K562 (cell line): ENCODE measurements at regions not wholly inside any gene's neighbourhood (a gene's known extent, or its start where the extent isn't known, plus 50 kb on each side); places are given as distances from the start of the nearest gene placed in this dataset.

Experiments used
- EZH2 ChIP-seq: IDR thresholded peaks from 2 replicates; pipeline ENCODE4 v1.6.1; 2012; ENCODE audit warnings: low read depth, mild to moderate bottlenecking, inconsistent platforms, low read length, borderline replicate concordance
- FOXA1 ChIP-seq: fragments of 450-650 bp; IDR thresholded peaks from 2 replicates; pipeline ENCODE4 v1.6.1; 2016; ENCODE audit warnings: mild to moderate bottlenecking, borderline replicate concordance
- PTBP1 ChIP-seq: fragments of 200-400 bp; formaldehyde crosslinking; IDR thresholded peaks from 2 replicates; pipeline ENCODE4 v1.6.1; 2017; ENCODE audit warnings: low read depth, low read length
- ZNF24 ChIP-seq: fragments of 450-650 bp; IDR thresholded peaks from 2 replicates; pipeline ENCODE4 v1.6.1; 2016
- TF ChIP-seq, protein P1 (sequence below), 3 experiments: IDR thresholded peaks in 2 of 3; conservative IDR thresholded peaks in 1 of 3; 2 replicates each; pipeline ENCODE4 v1.5.1; 2011 to 2012; ENCODE audit warnings: low read length in 3 of 3, mild to moderate bottlenecking in 3 of 3, control low read depth in 2 of 3, improper control_type of control experiment in 1 of 3, inconsistent platforms in 1 of 3, low read depth in 1 of 3, mixed read lengths in 1 of 3, moderate library complexity in 1 of 3; ENCODE audit not compliant: insufficient read depth in 2 of 3

DNA sequence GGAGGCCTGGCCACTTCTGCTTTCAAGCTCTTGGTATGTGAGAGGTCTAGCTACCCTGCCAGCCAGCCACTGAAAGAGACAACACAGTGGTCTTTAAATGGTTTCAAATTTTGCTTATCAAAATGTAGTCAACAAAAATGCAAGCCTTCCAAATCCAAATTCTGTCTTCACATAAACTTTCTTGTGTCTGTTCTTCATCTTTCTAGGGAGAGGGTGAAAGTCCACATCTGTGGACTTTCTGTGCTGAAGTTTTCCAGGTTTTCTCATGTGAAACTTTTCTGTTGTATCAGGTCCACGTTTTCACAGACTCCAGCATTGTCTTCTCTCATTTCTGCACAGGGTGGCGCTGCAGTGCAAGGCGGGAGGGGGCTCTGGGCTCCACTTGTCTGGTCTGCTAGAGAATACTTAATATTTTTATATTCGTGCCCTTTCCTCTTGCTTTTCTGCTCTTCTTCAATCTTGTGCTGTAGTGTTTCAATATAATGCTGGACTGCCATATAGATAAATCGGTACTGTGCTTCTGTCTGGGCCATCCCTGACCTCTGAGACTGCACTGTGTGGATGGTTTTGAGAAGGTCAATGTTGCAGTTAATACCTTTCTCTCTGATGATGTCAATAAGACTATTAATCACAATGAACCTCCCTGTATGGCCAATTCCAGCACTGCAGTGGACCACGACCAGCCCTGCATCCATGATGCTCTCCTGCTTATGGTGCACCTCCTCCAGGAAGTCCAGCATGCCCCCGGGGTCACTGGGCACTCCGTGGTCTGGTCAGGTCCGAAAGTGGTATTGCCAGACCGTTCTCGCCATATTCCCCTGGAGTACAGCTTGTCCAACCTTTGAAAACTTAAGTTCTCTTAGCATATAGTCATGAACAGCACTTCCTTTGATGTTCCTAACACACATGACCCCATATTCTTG is 161.6 kb upstream of the TNFAIP3 start:
- TF ChIP-seq FOXA1 = no peak
- no peak for TF ChIP-seq EZH2
- TF ChIP-seq, protein P1, sequence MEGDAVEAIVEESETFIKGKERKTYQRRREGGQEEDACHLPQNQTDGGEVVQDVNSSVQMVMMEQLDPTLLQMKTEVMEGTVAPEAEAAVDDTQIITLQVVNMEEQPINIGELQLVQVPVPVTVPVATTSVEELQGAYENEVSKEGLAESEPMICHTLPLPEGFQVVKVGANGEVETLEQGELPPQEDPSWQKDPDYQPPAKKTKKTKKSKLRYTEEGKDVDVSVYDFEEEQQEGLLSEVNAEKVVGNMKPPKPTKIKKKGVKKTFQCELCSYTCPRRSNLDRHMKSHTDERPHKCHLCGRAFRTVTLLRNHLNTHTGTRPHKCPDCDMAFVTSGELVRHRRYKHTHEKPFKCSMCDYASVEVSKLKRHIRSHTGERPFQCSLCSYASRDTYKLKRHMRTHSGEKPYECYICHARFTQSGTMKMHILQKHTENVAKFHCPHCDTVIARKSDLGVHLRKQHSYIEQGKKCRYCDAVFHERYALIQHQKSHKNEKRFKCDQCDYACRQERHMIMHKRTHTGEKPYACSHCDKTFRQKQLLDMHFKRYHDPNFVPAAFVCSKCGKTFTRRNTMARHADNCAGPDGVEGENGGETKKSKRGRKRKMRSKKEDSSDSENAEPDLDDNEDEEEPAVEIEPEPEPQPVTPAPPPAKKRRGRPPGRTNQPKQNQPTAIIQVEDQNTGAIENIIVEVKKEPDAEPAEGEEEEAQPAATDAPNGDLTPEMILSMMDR (IDR thresholded peaks at IDR 0.05 in 2 of 3, conservative IDR thresholded peaks at IDR 0.05 in 1 of 3; ENCODE audit: insufficient read depth in 2 of 3, low read depth in 1 of 3, low read length in 3 of 3) = peak; percentile 95 to 98 (median 96)
- TF ChIP-seq PTBP1 = no peak
- TF ChIP-seq ZNF24 = no peak
